ENCODE measurements at regions not wholly inside any gene's neighbourhood (a gene's known extent, or its start where the extent isn't known, plus 50 kb on each side); places are given as distances from the start of the nearest gene placed in this dataset.

GRCh38 chr6:2385471-2385983, 140.1 kb upstream of the GMDS start:
- Histone ChIP-seq H4K20me1 (ENCODE audit: insufficient read depth, low read length) (no peaks in the 10 kb centered on the region), H3K9ac (ENCODE audit: low read length) (no peak overlapping the region), H3K79me2 (ENCODE audit: insufficient read depth, low read length) (no peaks in the 10 kb centered on the region), H3K4me3 (ENCODE audit: low read depth, low read length, poor library complexity, severe bottlenecking) (no peak overlapping the region), H3K9me2 (ENCODE audit: low read depth, low read length) (no peaks in the 10 kb centered on the region), H3K27me3 (ENCODE audit: insufficient read depth, low read length) (0 out of 2 replicates have a peak, but pooled peaks cover 4% of the 10 kb centered on the region), H3F3A (ENCODE audit: insufficient read depth, low read length) (no peaks in the 10 kb centered on the region), H3K4me2 (ENCODE audit: low read length) (no peak overlapping the region), H2AFZ (ENCODE audit: low read length) (no peak overlapping the region), H3K4me1 (ENCODE audit: insufficient read depth, low read length, severe bottlenecking) (no peaks in the 10 kb centered on the region), H3K27ac (ENCODE audit: low read depth, low read length, poor library complexity, severe bottlenecking) (no peak overlapping the region), H3K36me3 (ENCODE audit: insufficient read depth, low read length) (no peaks in the 10 kb centered on the region), H3K9me3 (ENCODE audit: low read length) (no peaks in the 10 kb centered on the region)
- no peak for TF ChIP-seq EZH2 (IDR thresholded peaks at IDR 0.05; ENCODE audit: borderline replicate concordance, low read length)
- TF ChIP-seq, protein P1, sequence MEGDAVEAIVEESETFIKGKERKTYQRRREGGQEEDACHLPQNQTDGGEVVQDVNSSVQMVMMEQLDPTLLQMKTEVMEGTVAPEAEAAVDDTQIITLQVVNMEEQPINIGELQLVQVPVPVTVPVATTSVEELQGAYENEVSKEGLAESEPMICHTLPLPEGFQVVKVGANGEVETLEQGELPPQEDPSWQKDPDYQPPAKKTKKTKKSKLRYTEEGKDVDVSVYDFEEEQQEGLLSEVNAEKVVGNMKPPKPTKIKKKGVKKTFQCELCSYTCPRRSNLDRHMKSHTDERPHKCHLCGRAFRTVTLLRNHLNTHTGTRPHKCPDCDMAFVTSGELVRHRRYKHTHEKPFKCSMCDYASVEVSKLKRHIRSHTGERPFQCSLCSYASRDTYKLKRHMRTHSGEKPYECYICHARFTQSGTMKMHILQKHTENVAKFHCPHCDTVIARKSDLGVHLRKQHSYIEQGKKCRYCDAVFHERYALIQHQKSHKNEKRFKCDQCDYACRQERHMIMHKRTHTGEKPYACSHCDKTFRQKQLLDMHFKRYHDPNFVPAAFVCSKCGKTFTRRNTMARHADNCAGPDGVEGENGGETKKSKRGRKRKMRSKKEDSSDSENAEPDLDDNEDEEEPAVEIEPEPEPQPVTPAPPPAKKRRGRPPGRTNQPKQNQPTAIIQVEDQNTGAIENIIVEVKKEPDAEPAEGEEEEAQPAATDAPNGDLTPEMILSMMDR (IDR thresholded peaks at IDR 0.05; ENCODE audit: low read length): no peak

DNA sequence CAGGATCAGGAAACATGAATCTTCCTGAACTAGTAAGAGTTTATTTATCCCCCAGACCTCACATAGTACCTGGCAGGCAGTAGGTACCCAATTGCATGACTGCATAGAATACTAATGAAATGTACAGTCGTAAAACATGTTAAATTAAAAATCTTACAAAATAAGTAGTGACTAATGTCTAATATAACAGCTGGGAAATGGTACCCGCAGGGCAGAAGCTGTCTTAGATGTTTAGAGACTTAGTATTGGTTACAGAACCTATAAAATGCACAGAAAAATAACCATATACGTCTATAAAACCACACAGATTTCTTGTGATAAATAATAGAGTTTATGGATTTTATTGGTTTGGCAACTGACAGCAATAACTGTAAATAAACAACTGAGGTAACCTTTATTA, 139.1 kb upstream of the GMDS start:
- no peak overlapping the region for H3K4me3 ChIP-seq (ENCODE audit: low read depth, low read length, poor library complexity, severe bottlenecking)
- no peaks in the 10 kb centered on the region for H3K4me1 ChIP-seq (ENCODE audit: insufficient read depth, low read length, severe bottlenecking)
- 0 out of 2 replicates have a peak, but pooled peaks cover 4% of the 10 kb centered on the region for H3K27me3 ChIP-seq (ENCODE audit: insufficient read depth, low read length)
- TF ChIP-seq EZH2 (IDR thresholded peaks at IDR 0.05; ENCODE audit: borderline replicate concordance, low read length): no peak
- TF ChIP-seq, protein P1 (IDR thresholded peaks at IDR 0.05; ENCODE audit: low read length): no peak
- no peaks in the 10 kb centered on the region for H3K9me3 ChIP-seq (ENCODE audit: low read length)
- no peak overlapping the region for H3K4me2 ChIP-seq (ENCODE audit: low read length)
- no peaks in the 10 kb centered on the region for H3K36me3 ChIP-seq (ENCODE audit: insufficient read depth, low read length)
- H3K9ac ChIP-seq (ENCODE audit: low read length): no peak overlapping the region
- no peak overlapping the region for H2AFZ ChIP-seq (ENCODE audit: low read length)
- no peak overlapping the region for H3K27ac ChIP-seq (ENCODE audit: low read depth, low read length, poor library complexity, severe bottlenecking)
- H4K20me1 ChIP-seq (ENCODE audit: insufficient read depth, low read length): no peaks in the 10 kb centered on the region
- H3F3A ChIP-seq (ENCODE audit: insufficient read depth, low read length): no peaks in the 10 kb centered on the region
- H3K9me2 ChIP-seq (ENCODE audit: low read depth, low read length): no peaks in the 10 kb centered on the region
- no peaks in the 10 kb centered on the region for H3K79me2 ChIP-seq (ENCODE audit: insufficient read depth, low read length)

DNA sequence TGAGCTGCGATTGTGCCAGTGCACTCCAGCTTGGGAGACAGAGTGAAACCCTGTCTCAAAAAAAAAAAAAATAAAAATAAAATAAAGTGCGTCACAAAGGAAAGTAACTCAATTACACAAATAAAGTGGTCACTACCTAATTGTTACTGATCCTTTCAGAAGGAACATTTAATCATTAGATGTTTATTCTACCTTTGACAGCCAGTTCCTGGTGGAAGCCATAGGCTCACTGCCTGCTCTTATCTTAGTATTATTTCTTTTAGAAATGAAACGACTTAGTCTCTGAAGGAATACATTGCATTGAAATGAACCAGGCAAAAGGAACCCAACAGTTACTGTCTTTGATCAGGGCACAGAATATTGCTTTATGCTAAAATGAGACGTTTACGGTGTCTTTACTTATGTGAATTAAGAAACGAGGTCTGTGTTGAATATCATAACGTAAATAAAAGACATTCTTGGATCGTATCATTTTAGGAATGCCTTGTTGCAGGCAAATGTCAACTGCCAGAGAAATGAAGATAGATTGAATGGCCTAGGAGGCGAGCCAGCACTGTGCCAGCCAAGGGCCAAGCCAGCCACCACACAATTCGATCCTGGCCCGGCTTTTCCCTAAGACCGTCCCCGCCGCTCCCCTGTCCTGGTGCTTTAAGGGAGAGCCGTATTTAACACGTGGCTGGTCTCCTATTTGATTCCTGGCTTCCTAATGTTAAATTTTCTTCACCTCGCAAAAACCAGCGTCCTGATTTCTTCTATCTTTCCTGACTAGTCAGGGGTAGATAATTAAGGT, 136.7 kb upstream of the GMDS start:
- H3K79me2 ChIP-seq (ENCODE audit: insufficient read depth, low read length): no peaks in the 10 kb centered on the region
- H3K9me2 ChIP-seq (ENCODE audit: low read depth, low read length): no peaks in the 10 kb centered on the region
- H2AFZ ChIP-seq (ENCODE audit: low read length): no peak overlapping the region
- no peaks in the 10 kb centered on the region for H3K9me3 ChIP-seq (ENCODE audit: low read length)
- no peak overlapping the region for H3K4me2 ChIP-seq (ENCODE audit: low read length)
- H3F3A ChIP-seq (ENCODE audit: insufficient read depth, low read length): no peaks in the 10 kb centered on the region
- no peaks in the 10 kb centered on the region for H3K36me3 ChIP-seq (ENCODE audit: insufficient read depth, low read length)
- TF ChIP-seq, protein P1 (IDR thresholded peaks at IDR 0.05; ENCODE audit: low read length): no peak
- TF ChIP-seq EZH2 (IDR thresholded peaks at IDR 0.05; ENCODE audit: borderline replicate concordance, low read length): no peak
- H3K27ac ChIP-seq (ENCODE audit: low read depth, low read length, poor library complexity, severe bottlenecking): no peak overlapping the region
- H3K4me1 ChIP-seq (ENCODE audit: insufficient read depth, low read length, severe bottlenecking): no peaks in the 10 kb centered on the region
- no peaks in the 10 kb centered on the region for H4K20me1 ChIP-seq (ENCODE audit: insufficient read depth, low read length)
- H3K9ac ChIP-seq (ENCODE audit: low read length): no peak overlapping the region
- H3K27me3 ChIP-seq (ENCODE audit: insufficient read depth, low read length): 0 out of 2 replicates have a peak, but pooled peaks cover 4% of the 10 kb centered on the region
- no peak overlapping the region for H3K4me3 ChIP-seq (ENCODE audit: low read depth, low read length, poor library complexity, severe bottlenecking)

All from OCI-LY1 (cell line).